ENCODE measurements at regions not wholly inside any gene's neighbourhood (a gene's known extent, or its start where the extent isn't known, plus 50 kb on each side); places are given as distances from the start of the nearest gene placed in this dataset.

DNA sequence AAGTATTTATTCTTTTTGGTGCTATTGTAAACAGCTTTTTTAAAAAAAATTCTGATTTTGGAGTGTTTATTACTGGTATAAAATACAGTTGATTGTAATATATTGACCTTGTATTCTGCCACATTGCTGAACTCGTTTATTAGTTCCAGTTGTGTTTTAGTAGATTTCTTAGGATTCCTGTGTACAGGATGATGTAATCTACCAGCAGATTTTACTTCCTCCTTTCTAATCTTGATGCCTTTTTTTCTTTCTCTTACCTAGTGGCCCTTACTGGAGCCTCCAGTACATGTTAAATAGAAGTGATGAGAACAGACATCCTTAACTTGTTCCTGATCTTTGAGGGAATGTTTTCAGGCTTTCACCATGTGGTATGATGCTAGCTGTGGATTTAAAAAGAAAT, 70.4 kb upstream of the KY start:
- TF ChIP-seq ARNTL (CRISPR knock-in tag; IDR thresholded peaks at IDR 0.05; ENCODE audit: borderline replicate concordance, low read depth) (no peak), GLIS3 (CRISPR knock-in tag; IDR thresholded peaks at IDR 0.05) (no peak), BACH2 (CRISPR knock-in tag; IDR thresholded peaks at IDR 0.05; ENCODE audit: borderline replicate concordance) (no peak), PPARA (CRISPR knock-in tag; IDR thresholded peaks at IDR 0.05; ENCODE audit: borderline replicate concordance) (no peak), ISL1 (CRISPR knock-in tag; IDR thresholded peaks at IDR 0.05) (no peak), ZFP3 (CRISPR knock-in tag; IDR thresholded peaks at IDR 0.05) (no peak), TOX (CRISPR knock-in tag; IDR thresholded peaks at IDR 0.05; ENCODE audit: borderline replicate concordance) (no peak), CSDC2 (CRISPR knock-in tag; IDR thresholded peaks at IDR 0.05) (no peak), TCF4 (CRISPR knock-in tag; IDR thresholded peaks at IDR 0.05; ENCODE audit: borderline replicate concordance) (no peak), ZFP30 (CRISPR knock-in tag; IDR thresholded peaks at IDR 0.05) (no peak)
- TF ChIP-seq, protein P1, sequence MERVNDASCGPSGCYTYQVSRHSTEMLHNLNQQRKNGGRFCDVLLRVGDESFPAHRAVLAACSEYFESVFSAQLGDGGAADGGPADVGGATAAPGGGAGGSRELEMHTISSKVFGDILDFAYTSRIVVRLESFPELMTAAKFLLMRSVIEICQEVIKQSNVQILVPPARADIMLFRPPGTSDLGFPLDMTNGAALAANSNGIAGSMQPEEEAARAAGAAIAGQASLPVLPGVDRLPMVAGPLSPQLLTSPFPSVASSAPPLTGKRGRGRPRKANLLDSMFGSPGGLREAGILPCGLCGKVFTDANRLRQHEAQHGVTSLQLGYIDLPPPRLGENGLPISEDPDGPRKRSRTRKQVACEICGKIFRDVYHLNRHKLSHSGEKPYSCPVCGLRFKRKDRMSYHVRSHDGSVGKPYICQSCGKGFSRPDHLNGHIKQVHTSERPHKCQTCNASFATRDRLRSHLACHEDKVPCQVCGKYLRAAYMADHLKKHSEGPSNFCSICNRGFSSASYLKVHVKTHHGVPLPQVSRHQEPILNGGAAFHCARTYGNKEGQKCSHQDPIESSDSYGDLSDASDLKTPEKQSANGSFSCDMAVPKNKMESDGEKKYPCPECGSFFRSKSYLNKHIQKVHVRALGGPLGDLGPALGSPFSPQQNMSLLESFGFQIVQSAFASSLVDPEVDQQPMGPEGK (CRISPR knock-in tag; IDR thresholded peaks at IDR 0.05; ENCODE audit: borderline replicate concordance): no peak
- TF ChIP-seq, protein P2, sequence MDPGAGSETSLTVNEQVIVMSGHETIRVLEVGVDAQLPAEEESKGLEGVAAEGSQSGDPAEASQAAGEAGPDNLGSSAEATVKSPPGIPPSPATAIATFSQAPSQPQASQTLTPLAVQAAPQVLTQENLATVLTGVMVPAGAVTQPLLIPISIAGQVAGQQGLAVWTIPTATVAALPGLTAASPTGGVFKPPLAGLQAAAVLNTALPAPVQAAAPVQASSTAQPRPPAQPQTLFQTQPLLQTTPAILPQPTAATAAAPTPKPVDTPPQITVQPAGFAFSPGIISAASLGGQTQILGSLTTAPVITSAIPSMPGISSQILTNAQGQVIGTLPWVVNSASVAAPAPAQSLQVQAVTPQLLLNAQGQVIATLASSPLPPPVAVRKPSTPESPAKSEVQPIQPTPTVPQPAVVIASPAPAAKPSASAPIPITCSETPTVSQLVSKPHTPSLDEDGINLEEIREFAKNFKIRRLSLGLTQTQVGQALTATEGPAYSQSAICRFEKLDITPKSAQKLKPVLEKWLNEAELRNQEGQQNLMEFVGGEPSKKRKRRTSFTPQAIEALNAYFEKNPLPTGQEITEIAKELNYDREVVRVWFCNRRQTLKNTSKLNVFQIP (CRISPR knock-in tag; IDR thresholded peaks at IDR 0.05; ENCODE audit: borderline replicate concordance, low read depth): no peak
- TF ChIP-seq, protein P3, sequence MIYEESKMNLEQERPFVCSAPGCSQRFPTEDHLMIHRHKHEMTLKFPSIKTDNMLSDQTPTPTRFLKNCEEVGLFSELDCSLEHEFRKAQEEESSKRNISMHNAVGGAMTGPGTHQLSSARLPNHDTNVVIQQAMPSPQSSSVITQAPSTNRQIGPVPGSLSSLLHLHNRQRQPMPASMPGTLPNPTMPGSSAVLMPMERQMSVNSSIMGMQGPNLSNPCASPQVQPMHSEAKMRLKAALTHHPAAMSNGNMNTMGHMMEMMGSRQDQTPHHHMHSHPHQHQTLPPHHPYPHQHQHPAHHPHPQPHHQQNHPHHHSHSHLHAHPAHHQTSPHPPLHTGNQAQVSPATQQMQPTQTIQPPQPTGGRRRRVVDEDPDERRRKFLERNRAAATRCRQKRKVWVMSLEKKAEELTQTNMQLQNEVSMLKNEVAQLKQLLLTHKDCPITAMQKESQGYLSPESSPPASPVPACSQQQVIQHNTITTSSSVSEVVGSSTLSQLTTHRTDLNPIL (CRISPR knock-in tag; IDR thresholded peaks at IDR 0.05; ENCODE audit: low read depth): no peak
- TF ChIP-seq, protein P4, sequence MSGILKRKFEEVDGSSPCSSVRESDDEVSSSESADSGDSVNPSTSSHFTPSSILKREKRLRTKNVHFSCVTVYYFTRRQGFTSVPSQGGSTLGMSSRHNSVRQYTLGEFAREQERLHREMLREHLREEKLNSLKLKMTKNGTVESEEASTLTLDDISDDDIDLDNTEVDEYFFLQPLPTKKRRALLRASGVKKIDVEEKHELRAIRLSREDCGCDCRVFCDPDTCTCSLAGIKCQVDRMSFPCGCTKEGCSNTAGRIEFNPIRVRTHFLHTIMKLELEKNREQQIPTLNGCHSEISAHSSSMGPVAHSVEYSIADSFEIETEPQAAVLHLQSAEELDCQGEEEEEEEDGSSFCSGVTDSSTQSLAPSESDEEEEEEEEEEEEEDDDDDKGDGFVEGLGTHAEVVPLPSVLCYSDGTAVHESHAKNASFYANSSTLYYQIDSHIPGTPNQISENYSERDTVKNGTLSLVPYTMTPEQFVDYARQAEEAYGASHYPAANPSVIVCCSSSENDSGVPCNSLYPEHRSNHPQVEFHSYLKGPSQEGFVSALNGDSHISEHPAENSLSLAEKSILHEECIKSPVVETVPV (CRISPR knock-in tag; IDR thresholded peaks at IDR 0.05): no peak

All from SK-N-SH treated with all-trans-retinoic acid at 6 μM for 48 hours (cell line).